Frontal cortex (tissue), 3 donors: ENCODE measurements at regions not wholly inside any gene's neighbourhood (a gene's known extent, or its start where the extent isn't known, plus 50 kb on each side); places are given as distances from the start of the nearest gene placed in this dataset.

Experiments
- DNase-seq, 2 donors: peaks; one replicate each; pipeline ENCODE4 v3.0.0; 2012; ENCODE audit warnings: low spot score in 2 of 2
- FAIRE-seq: peaks from 2 replicates; lab custom pipeline; 2012; peaks lifted over from hg19 to GRCh38; lab: Jason Lieb, UNC
- donor health status: control.
- donor health status: control.
- donor health status: control.

- FAIRE-seq (no peak), DNase-seq (no peak)
These were observed 208.5 kb upstream of the ZNF536 start for GRCh38 chr19:30163663-30164062.

GRCh38 chr19:30165228-30165813, 206.9 kb upstream of the ZNF536 start:
- no peak for FAIRE-seq

GRCh38 chr19:30167206-30167868, 204.8 kb upstream of the ZNF536 start:
- DNase-seq = no peak
- no peak for FAIRE-seq

More at GRCh38 chr19:30165228-30165813, 206.9 kb upstream of the ZNF536 start:
- no peak for DNase-seq

GRCh38 chr19:30167976-30168635, 204.1 kb upstream of the ZNF536 start:
- FAIRE-seq (no peak), DNase-seq (no peak)

- FAIRE-seq (no peak), DNase-seq (no peak)
These were observed 203.4 kb upstream of the ZNF536 start for GRCh38 chr19:30168760-30169159.

- no peak for DNase-seq
- no peak for FAIRE-seq
These were observed 202.8 kb upstream of the ZNF536 start for GRCh38 chr19:30169196-30169900.

- no peak for DNase-seq
- FAIRE-seq = no peak
These were observed 202.1 kb upstream of the ZNF536 start for GRCh38 chr19:30170081-30170480.

- no peak for FAIRE-seq
- no peak for DNase-seq
These were observed 201.6 kb upstream of the ZNF536 start for GRCh38 chr19:30170495-30171137.

GRCh38 chr19:30171138-30171635, 201.0 kb upstream of the ZNF536 start:
- FAIRE-seq = no peak
- no peak for DNase-seq

- FAIRE-seq = no peak
These were observed 200.2 kb upstream of the ZNF536 start for GRCh38 chr19:30171795-30172612.

GRCh38 chr19:30172613-30173242, 199.5 kb upstream of the ZNF536 start:
- no peak for FAIRE-seq
- DNase-seq = no peak

More at GRCh38 chr19:30171795-30172612, 200.2 kb upstream of the ZNF536 start:
- no peak for DNase-seq

- DNase-seq (no peak), FAIRE-seq (no peak)
These were observed 198.4 kb upstream of the ZNF536 start for GRCh38 chr19:30173593-30174356.

- DNase-seq (no peak), FAIRE-seq (no peak)
These were observed 197.9 kb upstream of the ZNF536 start for GRCh38 chr19:30174357-30174645.

- FAIRE-seq (no peak), DNase-seq (no peak)
These were observed 197.4 kb upstream of the ZNF536 start for GRCh38 chr19:30174791-30175190.

GRCh38 chr19:30175987-30176386, 196.2 kb upstream of the ZNF536 start:
- no peak for FAIRE-seq
- no peak for DNase-seq

- DNase-seq (no peak), FAIRE-seq (no peak)
These were observed 193.3 kb upstream of the ZNF536 start for GRCh38 chr19:30178721-30179402.

- DNase-seq (no peak), FAIRE-seq (no peak)
These were observed 191.5 kb upstream of the ZNF536 start for GRCh38 chr19:30180691-30181090.
